ENCODE measurements at regions not wholly inside any gene's neighbourhood (a gene's known extent, or its start where the extent isn't known, plus 50 kb on each side); places are given as distances from the start of the nearest gene placed in this dataset.
"Not testable (repeated sequence)": the region's sequence is repeated elsewhere in the genome, so short reads cannot be mapped to it uniquely, and the experiment has no call there.

- no peak for DNase-seq (ENCODE audit: low spot score)
These were observed 2466.4 kb upstream of the PCDH20 start for GRCh38 chr13:63882052-63882451.

- no peak for DNase-seq (ENCODE audit: low spot score)
These were observed 2465.1 kb upstream of the PCDH20 start for GRCh38 chr13:63880705-63881104.

- no peak for DNase-seq (ENCODE audit: low spot score)
These were observed 2458.3 kb upstream of the PCDH20 start for GRCh38 chr13:63873936-63874335.

- no peak for DNase-seq (ENCODE audit: low spot score)
These were observed 2448.7 kb upstream of the PCDH20 start for GRCh38 chr13:63864171-63864902.

- DNase-seq (ENCODE audit: low spot score) = no peak
These were observed 2439.9 kb upstream of the PCDH20 start for GRCh38 chr13:63855457-63856118.

- DNase-seq (ENCODE audit: low spot score) = no peak
These were observed 2438.2 kb upstream of the PCDH20 start for GRCh38 chr13:63853816-63854215.

- no peak for DNase-seq (ENCODE audit: low spot score)
These were observed 2435.9 kb upstream of the PCDH20 start for GRCh38 chr13:63851526-63851925.

- no peak for DNase-seq (ENCODE audit: low spot score)
These were observed 2428.4 kb upstream of the PCDH20 start for GRCh38 chr13:63843766-63844699.

GRCh38 chr13:63842102-63842501 lies 2426.5 kb upstream of the PCDH20 start:
- DNase-seq (ENCODE audit: low spot score) = no peak

- peak; percentile 85 for DNase-seq (ENCODE audit: low spot score)
These were observed 2425.1 kb upstream of the PCDH20 start for GRCh38 chr13:63840551-63841421.

- DNase-seq (ENCODE audit: low spot score) = peak; percentile 75
These were observed 2422.9 kb upstream of the PCDH20 start for GRCh38 chr13:63838366-63839110.

GRCh38 chr13:63837701-63838100 lies 2422.1 kb upstream of the PCDH20 start:
- not testable (repeated sequence) for DNase-seq (ENCODE audit: low spot score)

- not testable (repeated sequence) for DNase-seq (ENCODE audit: low spot score)
These were observed 2414.0 kb upstream of the PCDH20 start for GRCh38 chr13:63829609-63830008.

GRCh38 chr13:63821785-63822184 lies 2406.1 kb upstream of the PCDH20 start:
- not testable (repeated sequence) for DNase-seq (ENCODE audit: low spot score)

GRCh38 chr13:63811428-63812004 lies 2395.9 kb upstream of the PCDH20 start:
- not testable (repeated sequence) for DNase-seq (ENCODE audit: low spot score)

GRCh38 chr13:63791134-63791533 lies 2375.5 kb upstream of the PCDH20 start:
- DNase-seq (ENCODE audit: low spot score) = not testable (repeated sequence)

- no peak for DNase-seq (ENCODE audit: low spot score)
These were observed 2358.5 kb upstream of the PCDH20 start for GRCh38 chr13:63774133-63774532.

GRCh38 chr13:63773476-63773875 lies 2357.8 kb upstream of the PCDH20 start:
- no peak for DNase-seq (ENCODE audit: low spot score)

GRCh38 chr13:63757683-63758082 lies 2342.0 kb upstream of the PCDH20 start:
- DNase-seq (ENCODE audit: low spot score) = not testable (repeated sequence)

- not testable (repeated sequence) for DNase-seq (ENCODE audit: low spot score)
These were observed 2334.2 kb upstream of the PCDH20 start for GRCh38 chr13:63749857-63750256.

Data from mesenteric fat pad (tissue), 1 donor.